GM12892 (cell line): ENCODE measurements at regions not wholly inside any gene's neighbourhood (a gene's known extent, or its start where the extent isn't known, plus 50 kb on each side); places are given as distances from the start of the nearest gene placed in this dataset.

ENCODE experiments used
- POLR2A ChIP-seq: IDR thresholded peaks from 2 replicates; pipeline ENCODE4 v1.6.1; 2011; ENCODE audit warnings: low read depth, low read length, control low read depth
- POLR2AphosphoS5 ChIP-seq: IDR thresholded peaks from 2 replicates; pipeline ENCODE4 v1.6.1; 2011; ENCODE audit warnings: low read depth, low read length, control low read depth
- TAF1 ChIP-seq: IDR thresholded peaks from 2 replicates; pipeline ENCODE4 v1.6.1; 2011; ENCODE audit warnings: low read depth, mild to moderate bottlenecking, control low read depth, low read length, borderline replicate concordance

- no peak for TF ChIP-seq POLR2A
- no peak for TF ChIP-seq POLR2AphosphoS5
- TF ChIP-seq TAF1, result no peak
Measured at GRCh38 chr9:107841076-107841475, 351.5 kb upstream of the KLF4 start.
